Retinal pigment epithelial cell (primary cell): ENCODE measurements at regions not wholly inside any gene's neighbourhood (a gene's known extent, or its start where the extent isn't known, plus 50 kb on each side); places are given as distances from the start of the nearest gene placed in this dataset.

Experiments
- DNase-seq: peaks from one replicate; pipeline ENCODE4 v3.0.0-alpha.2; 2010; ENCODE audit warnings: low read depth
- H3K4me3 ChIP-seq: 2 replicates; pipeline ENCODE4 v1.5.1; 2011; ENCODE audit warnings: mild to moderate bottlenecking, low read length, control low read depth, moderate library complexity
- TF ChIP-seq, protein P1 (sequence below): conservative IDR thresholded peaks from 2 replicates; pipeline ENCODE4 v1.5.1; 2011; ENCODE audit warnings: low read depth, low read length, control low read depth, inconsistent platforms

DNA sequence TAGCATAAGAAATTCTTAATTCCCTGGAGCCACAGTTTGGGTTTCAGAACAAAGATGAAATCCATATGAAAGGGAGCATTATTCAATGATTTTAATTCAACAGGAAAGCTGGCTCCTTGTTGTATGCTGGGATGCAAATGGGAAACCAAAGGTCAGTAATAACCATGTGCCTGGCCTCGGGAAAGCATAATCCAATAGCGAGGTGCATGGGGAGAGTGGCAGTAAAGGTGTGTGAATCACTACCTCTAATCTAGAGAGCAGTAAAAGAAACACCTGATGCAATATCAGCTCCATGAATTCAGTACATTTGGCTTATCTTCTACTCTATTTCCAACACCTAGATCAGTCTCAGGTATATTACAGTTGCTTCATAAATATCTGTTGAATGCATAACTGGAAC lies 220.1 kb downstream of the FBXO15 start:
- TF ChIP-seq, protein P1, sequence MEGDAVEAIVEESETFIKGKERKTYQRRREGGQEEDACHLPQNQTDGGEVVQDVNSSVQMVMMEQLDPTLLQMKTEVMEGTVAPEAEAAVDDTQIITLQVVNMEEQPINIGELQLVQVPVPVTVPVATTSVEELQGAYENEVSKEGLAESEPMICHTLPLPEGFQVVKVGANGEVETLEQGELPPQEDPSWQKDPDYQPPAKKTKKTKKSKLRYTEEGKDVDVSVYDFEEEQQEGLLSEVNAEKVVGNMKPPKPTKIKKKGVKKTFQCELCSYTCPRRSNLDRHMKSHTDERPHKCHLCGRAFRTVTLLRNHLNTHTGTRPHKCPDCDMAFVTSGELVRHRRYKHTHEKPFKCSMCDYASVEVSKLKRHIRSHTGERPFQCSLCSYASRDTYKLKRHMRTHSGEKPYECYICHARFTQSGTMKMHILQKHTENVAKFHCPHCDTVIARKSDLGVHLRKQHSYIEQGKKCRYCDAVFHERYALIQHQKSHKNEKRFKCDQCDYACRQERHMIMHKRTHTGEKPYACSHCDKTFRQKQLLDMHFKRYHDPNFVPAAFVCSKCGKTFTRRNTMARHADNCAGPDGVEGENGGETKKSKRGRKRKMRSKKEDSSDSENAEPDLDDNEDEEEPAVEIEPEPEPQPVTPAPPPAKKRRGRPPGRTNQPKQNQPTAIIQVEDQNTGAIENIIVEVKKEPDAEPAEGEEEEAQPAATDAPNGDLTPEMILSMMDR: no peak
- no peak for DNase-seq
- H3K4me3 ChIP-seq: no peak overlapping the region

DNA sequence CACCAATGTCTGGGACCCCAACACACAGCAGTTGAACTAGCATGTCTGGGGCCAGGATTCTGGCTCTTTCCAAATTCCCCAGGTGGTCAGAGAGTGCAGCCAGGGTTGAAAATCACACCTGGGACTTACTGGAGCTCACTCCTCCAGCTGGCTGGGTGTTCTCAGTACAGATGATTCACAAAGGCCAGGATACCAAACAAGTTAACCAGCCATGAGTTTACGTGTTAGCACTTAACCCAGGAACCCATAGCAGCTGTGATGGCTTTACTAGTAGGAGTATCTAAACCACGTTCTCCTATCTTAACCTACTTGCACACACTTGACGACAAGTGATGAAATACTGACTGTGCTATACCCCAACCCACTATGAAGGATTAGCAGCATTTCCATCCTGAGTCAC lies 222.8 kb downstream of the FBXO15 start:
- DNase-seq: no peak
- TF ChIP-seq, protein P1: no peak
- H3K4me3 ChIP-seq: no peak overlapping the region

DNA sequence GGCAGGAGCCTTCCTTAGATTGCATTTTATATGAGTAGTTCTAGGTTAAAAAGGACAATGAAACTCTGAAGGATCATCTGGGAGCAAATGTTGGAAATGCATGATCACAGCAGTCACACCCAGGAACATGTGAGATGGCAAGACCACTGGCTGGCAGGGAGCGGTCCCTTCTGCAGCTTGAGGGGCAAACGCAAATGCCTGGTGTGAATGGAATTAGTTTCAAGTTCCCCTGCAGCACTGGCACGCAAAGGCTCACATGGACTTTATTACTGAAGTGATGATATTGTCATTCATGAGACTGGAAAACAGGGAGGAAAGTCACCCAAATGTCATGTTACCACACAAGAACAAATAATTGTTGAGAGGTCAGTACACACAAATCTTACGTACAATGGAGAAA lies 223.3 kb downstream of the FBXO15 start:
- no peak overlapping the region for H3K4me3 ChIP-seq
- no peak for DNase-seq
- TF ChIP-seq, protein P1: no peak

DNA sequence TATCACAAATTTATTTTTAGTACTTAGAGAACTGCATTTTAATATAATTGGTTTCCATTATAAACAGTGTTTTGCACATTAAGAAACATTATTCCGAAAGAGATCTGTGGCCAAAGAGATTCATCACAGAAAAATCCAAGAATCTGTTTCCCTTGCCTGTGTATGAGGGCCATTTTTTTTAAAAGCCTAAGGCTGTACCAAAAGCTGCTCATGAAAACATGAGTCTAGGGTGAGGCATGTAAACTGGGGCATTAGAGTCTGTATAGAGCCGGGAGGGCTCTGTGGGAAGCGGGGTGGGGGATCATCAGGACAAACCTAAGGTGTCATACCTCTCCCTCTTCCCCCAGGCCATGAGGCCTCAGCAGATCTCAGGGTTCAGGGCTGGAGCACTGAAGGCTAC lies 223.8 kb downstream of the FBXO15 start:
- DNase-seq: no peak
- no peak overlapping the region for H3K4me3 ChIP-seq
- TF ChIP-seq, protein P1: no peak

DNA sequence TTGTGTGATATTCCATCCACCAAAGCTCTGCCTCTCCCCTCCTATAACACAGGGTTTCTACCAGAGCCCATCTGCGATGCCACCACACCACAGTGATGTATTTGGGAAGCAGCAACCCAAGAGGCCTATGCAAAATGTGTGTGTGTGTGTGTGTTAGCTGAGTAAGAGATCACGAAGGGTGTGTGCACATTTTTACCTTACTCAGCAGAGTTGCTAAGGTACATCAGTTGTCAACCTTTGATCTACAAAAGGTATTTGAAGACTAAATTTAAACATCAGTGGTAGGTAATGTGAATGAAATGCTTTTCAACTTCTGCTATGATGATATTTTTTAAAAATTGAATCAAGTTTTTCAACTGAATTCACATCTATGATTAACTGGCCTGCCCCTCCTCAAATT lies 227.6 kb downstream of the FBXO15 start:
- DNase-seq: no peak
- no peak overlapping the region for H3K4me3 ChIP-seq
- TF ChIP-seq, protein P1: no peak

DNA sequence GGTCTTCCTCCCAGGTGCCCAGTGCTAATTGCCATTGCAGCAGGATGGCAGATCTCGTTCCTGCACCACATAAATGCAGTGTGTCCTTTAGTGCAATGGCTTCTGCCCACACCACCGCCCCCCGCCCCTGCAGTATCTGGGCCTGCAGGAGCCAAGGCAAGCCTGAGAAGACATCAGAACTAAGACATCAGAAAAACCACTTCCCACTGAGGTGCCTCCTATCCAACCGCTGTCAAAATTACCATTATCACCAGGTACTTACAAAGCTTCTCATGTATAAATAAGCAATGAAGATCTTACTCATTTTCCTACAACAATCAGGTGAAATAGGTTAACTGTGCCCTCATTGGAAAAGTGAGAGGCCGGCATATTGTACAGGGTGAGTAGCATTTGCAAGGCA lies 228.8 kb downstream of the FBXO15 start:
- TF ChIP-seq, protein P1: no peak
- no peak for DNase-seq
- no peak overlapping the region for H3K4me3 ChIP-seq

DNA sequence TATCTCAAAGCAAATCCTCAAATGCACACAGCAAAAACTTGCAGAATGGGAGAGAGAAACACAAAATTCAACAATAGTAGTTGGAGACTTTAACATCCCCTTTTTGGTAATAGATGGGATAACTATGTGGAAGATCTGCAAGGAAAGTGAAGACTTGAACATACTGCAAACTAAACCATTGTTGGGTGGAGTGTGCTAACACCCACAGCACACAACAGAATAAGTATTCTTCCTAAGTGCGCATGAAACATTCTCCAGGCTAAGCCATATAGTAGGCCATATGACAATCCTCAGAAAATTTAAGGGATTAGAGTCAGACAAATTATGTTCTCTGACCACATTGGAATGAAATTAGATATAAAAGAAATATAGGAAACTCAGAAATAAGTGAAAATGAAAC lies 230.6 kb downstream of the FBXO15 start:
- TF ChIP-seq, protein P1: no peak
- no peak for DNase-seq
- H3K4me3 ChIP-seq: no peak overlapping the region
